CD8-positive, alpha-beta memory T cell (primary cell): ENCODE measurements at regions not wholly inside any gene's neighbourhood (a gene's known extent, or its start where the extent isn't known, plus 50 kb on each side); places are given as distances from the start of the nearest gene placed in this dataset.
"Not testable (repeated sequence)": the region's sequence is repeated elsewhere in the genome, so short reads cannot be mapped to it uniquely, and the experiment has no call there.

Source experiments
- CTCF ChIA-PET: fragments of 350-600 bp; sonication (Branson Sonifier 250); formaldehyde crosslinking; loops from one replicate; lab custom pipeline; 2021; ENCODE audit warnings: antibody characterized with exemption; lab: Charles Lee
- POLR2A ChIA-PET: fragments of 350-600 bp; sonication (Branson Sonifier 250); formaldehyde crosslinking; loops from one replicate; lab custom pipeline; 2021; ENCODE audit warnings: antibody characterized with exemption; lab: Charles Lee
- DNase-seq, 5 donors: peaks; one replicate each; pipeline versions ENCODE4 v3.0.0 to v3.0.0-alpha.2; 2020 to 2022; ENCODE audit warnings: mixed read lengths in 1 of 5
- H3K27ac ChIP-seq: one replicate; pipeline ENCODE4 v1.7.0; 2013; ENCODE audit warnings: low read depth, mild to moderate bottlenecking, low read length, moderate library complexity
- H3K27me3 ChIP-seq: 2 replicates; pipeline ENCODE4 v1.7.0; 2013; ENCODE audit warnings: low read length, mild to moderate bottlenecking; ENCODE audit not compliant: insufficient read depth, poor library complexity, severe bottlenecking
- H3K36me3 ChIP-seq: 2 replicates; pipeline ENCODE4 v1.7.0; 2013; ENCODE audit warnings: mild to moderate bottlenecking, low read length, moderate library complexity; ENCODE audit not compliant: insufficient read depth
- H3K4me1 ChIP-seq: 2 replicates; pipeline ENCODE4 v1.7.0; 2013; ENCODE audit warnings: mild to moderate bottlenecking, low read length, moderate library complexity; ENCODE audit not compliant: insufficient read depth
- H3K4me3 ChIP-seq: 2 replicates; pipeline ENCODE4 v1.7.0; 2013; ENCODE audit warnings: mild to moderate bottlenecking, low read length
- H3K9me3 ChIP-seq: 2 replicates; pipeline ENCODE4 v1.7.0; 2013; ENCODE audit warnings: mild to moderate bottlenecking, low read length
- H3K27ac Mint-ChIP-seq, 8 donors: one replicate each; pipeline ENCODE4 v1.8.0; 2020 to 2021; ENCODE audit warnings: mixed read lengths in 8 of 8, mild to moderate bottlenecking in 6 of 8, inconsistent platforms in 3 of 8, moderate library complexity in 3 of 8
- H3K27me3 Mint-ChIP-seq, 2 donors: one replicate each; pipeline ENCODE4 v1.8.0; 2020 to 2021; ENCODE audit warnings: mixed read lengths in 2 of 2, mild to moderate bottlenecking in 1 of 2, moderate library complexity in 1 of 2
- H3K36me3 Mint-ChIP-seq, 3 donors: one replicate each; pipeline ENCODE4 v1.8.0; 2020 to 2021; ENCODE audit warnings: mixed read lengths in 3 of 3, inconsistent platforms in 1 of 3, mild to moderate bottlenecking in 1 of 3
- H3K4me1 Mint-ChIP-seq, 3 donors: one replicate each; pipeline ENCODE4 v1.8.0; 2020 to 2021; ENCODE audit warnings: mixed read lengths in 3 of 3, inconsistent platforms in 1 of 3, mild to moderate bottlenecking in 1 of 3
- H3K4me3 Mint-ChIP-seq, 7 donors: one replicate each; pipeline ENCODE4 v1.8.0; 2020 to 2021; ENCODE audit warnings: mixed read lengths in 7 of 7, mild to moderate bottlenecking in 6 of 7, moderate library complexity in 4 of 7, inconsistent platforms in 2 of 7
- H3K9me3 Mint-ChIP-seq, 5 donors: one replicate each; pipeline ENCODE4 v1.8.0; 2020 to 2022; ENCODE audit warnings: mixed read lengths in 5 of 5, mild to moderate bottlenecking in 3 of 5, moderate library complexity in 2 of 5, inconsistent platforms in 1 of 5

DNA sequence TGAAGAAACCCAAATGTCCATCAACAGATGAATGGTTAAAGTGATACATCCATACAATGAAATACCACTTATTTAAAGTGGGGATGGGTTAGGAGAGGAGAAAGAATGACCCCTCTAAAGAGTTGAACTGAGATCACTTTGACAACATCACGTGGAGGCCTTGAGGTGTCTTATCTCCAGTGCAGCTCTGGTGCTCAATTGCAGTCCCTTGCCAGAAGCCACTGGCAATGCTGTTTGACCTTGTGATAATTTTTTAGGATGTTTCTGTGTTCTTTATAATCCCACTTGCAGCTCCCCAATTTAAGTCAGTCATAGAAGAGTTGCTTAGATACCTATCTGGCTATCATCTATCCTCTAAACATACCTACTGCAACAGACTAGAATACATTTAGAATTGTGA is 167.6 kb downstream of the ZNF648 start:
- Mint-ChIP-seq H3K4me3 (no peak overlapping the region), H3K27ac (no peak overlapping the region)
- POLR2A ChIA-PET: no interaction called here

GRCh38 chr1:181893150-181893549 is 168.4 kb downstream of the ZNF648 start:
- H3K4me3 Mint-ChIP-seq, H3K4me3 ChIP-seq, H3K27ac Mint-ChIP-seq, H3K27me3 Mint-ChIP-seq, H3K36me3 Mint-ChIP-seq, H3K4me1 Mint-ChIP-seq, H3K9me3 ChIP-seq, H3K27me3 ChIP-seq, CTCF ChIA-PET, H3K27ac ChIP-seq, DNase-seq, H3K36me3 ChIP-seq, H3K9me3 Mint-ChIP-seq, POLR2A ChIA-PET, H3K4me1 ChIP-seq: not testable (repeated sequence)

More for the DNA sequence above, 167.6 kb downstream of the ZNF648 start:
- Histone ChIP-seq H3K27ac (no peak overlapping the region), H3K27me3 (no peaks in the 10 kb centered on the region), H3K4me3 (no peak overlapping the region), H3K4me1 (no peaks in the 10 kb centered on the region), H3K36me3 (no peaks in the 10 kb centered on the region), H3K9me3 (no peaks in the 10 kb centered on the region)
- Mint-ChIP-seq H3K36me3 (no peaks in the 10 kb centered on the region), H3K27me3 (peaks cover 0 to 5% of the 10 kb centered on the region in 2 donors), H3K4me1 (no peaks in the 10 kb centered on the region), H3K9me3 (peaks cover 0 to 8% (median 3%) of the 10 kb centered on the region in 5 donors)
- DNase-seq: no peak
- CTCF ChIA-PET: no interaction called here

DNA sequence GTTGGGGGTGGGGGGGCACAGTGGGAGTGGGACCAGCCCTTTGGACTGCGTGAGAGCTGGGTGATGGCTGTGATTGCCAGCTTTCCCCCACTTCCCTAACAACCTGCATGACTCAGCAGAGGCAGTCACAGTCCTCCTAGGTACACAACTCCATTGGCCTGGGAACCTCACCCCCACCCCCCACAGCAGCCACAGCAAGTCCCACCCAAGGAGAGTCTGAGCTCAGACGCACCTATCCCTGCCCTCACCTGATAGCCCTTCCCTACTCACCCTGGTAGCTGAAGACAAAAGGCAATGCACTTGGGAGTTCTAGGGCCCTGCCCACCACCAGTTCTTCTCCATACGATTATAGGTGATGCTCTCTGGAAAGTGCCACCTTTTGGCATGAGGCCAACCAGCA is 188.9 kb downstream of the ZNF648 start:
- Histone ChIP-seq H3K4me3 (no peak overlapping the region), H3K27ac (no peak overlapping the region), H3K9me3 (no peaks in the 10 kb centered on the region), H3K27me3 (no peaks in the 10 kb centered on the region), H3K36me3 (no peaks in the 10 kb centered on the region), H3K4me1 (no peaks in the 10 kb centered on the region)
- POLR2A ChIA-PET: no interaction called here
- H3K4me3 Mint-ChIP-seq: no peak overlapping the region
- DNase-seq: no peak
- no peaks in the 10 kb centered on the region for H3K36me3 Mint-ChIP-seq
- no peaks in the 10 kb centered on the region for H3K4me1 Mint-ChIP-seq
- CTCF ChIA-PET: no interaction called here
- H3K27ac Mint-ChIP-seq: no peak overlapping the region
- peaks cover 9 to 22% (median 14%) of the 10 kb centered on the region in 5 donors for H3K9me3 Mint-ChIP-seq
- H3K27me3 Mint-ChIP-seq: peaks cover 3 to 6% of the 10 kb centered on the region in 2 donors

DNA sequence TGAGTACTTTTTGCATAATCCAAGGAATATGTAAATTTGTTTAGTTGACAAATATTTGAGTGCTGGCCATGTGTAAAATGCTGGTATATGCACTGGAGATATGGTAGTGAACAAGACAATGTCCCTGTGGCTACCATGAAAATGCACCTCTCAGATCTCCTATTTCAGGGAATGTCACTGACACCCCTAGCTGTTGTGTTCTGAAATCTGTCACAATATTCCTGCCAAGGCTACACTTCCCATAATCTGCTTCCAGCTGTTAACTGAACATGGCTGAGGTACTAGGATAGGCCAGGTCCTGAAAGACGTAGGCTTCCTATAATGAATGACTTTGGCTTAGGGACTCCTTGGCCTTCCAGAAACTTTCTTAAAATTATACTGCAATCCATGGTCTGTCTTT is 197.8 kb downstream of the ZNF648 start:
- ChIA-PET POLR2A (no interaction called here), CTCF (no interaction called here)
- Histone ChIP-seq H3K27me3 (no peaks in the 10 kb centered on the region), H3K4me1 (no peaks in the 10 kb centered on the region), H3K27ac (no peak overlapping the region), H3K9me3 (no peaks in the 10 kb centered on the region), H3K4me3 (no peak overlapping the region), H3K36me3 (no peaks in the 10 kb centered on the region)
- Mint-ChIP-seq H3K4me1 (no peaks in the 10 kb centered on the region), H3K27ac (no peak overlapping the region), H3K27me3 (peaks cover 0 to 3% of the 10 kb centered on the region in 2 donors), H3K4me3 (no peak overlapping the region), H3K36me3 (no peaks in the 10 kb centered on the region), H3K9me3 (peaks cover 0 to 8% (median 4%) of the 10 kb centered on the region in 5 donors)
- DNase-seq: no peak

- no peak overlapping the region for H3K4me3 Mint-ChIP-seq
- POLR2A ChIA-PET: no interaction called here
- no peaks in the 10 kb centered on the region for H3K9me3 ChIP-seq
- H3K36me3 ChIP-seq: no peaks in the 10 kb centered on the region
- H3K4me1 Mint-ChIP-seq: no peaks in the 10 kb centered on the region
- no peak overlapping the region for H3K27ac Mint-ChIP-seq
- H3K27ac ChIP-seq: no peak overlapping the region
- peaks cover 0 to 8% (median 4%) of the 10 kb centered on the region in 5 donors for H3K9me3 Mint-ChIP-seq
- H3K27me3 ChIP-seq: no peaks in the 10 kb centered on the region
- no peak for DNase-seq
- H3K4me1 ChIP-seq: no peaks in the 10 kb centered on the region
- H3K36me3 Mint-ChIP-seq: no peaks in the 10 kb centered on the region
- H3K27me3 Mint-ChIP-seq: peaks cover 0 to 3% of the 10 kb centered on the region in 2 donors
- no peak overlapping the region for H3K4me3 ChIP-seq
- CTCF ChIA-PET: no interaction called here
Measured at GRCh38 chr1:181863006-181863405, 198.5 kb downstream of the ZNF648 start.

- CTCF ChIA-PET: no interaction called here
- H3K36me3 Mint-ChIP-seq: no peaks in the 10 kb centered on the region
- Histone ChIP-seq H3K4me3 (no peak overlapping the region), H3K27me3 (no peaks in the 10 kb centered on the region), H3K4me1 (no peaks in the 10 kb centered on the region), H3K9me3 (no peaks in the 10 kb centered on the region), H3K36me3 (no peaks in the 10 kb centered on the region), H3K27ac (no peak overlapping the region)
- H3K27me3 Mint-ChIP-seq: peaks cover 0 to 1% of the 10 kb centered on the region in 2 donors
- H3K4me1 Mint-ChIP-seq: no peaks in the 10 kb centered on the region
- no peak overlapping the region for H3K27ac Mint-ChIP-seq
- no peak for DNase-seq
- H3K4me3 Mint-ChIP-seq: no peak overlapping the region
- peaks cover 1 to 10% (median 8%) of the 10 kb centered on the region in 5 donors for H3K9me3 Mint-ChIP-seq
- POLR2A ChIA-PET: no interaction called here
Measured at GRCh38 chr1:181858135-181858534, 203.4 kb downstream of the ZNF648 start.
